ENCODE measurements at regions not wholly inside any gene's neighbourhood (a gene's known extent, or its start where the extent isn't known, plus 50 kb on each side); places are given as distances from the start of the nearest gene placed in this dataset.
"Not testable (repeated sequence)": the region's sequence is repeated elsewhere in the genome, so short reads cannot be mapped to it uniquely, and the experiment has no call there.

DNA sequence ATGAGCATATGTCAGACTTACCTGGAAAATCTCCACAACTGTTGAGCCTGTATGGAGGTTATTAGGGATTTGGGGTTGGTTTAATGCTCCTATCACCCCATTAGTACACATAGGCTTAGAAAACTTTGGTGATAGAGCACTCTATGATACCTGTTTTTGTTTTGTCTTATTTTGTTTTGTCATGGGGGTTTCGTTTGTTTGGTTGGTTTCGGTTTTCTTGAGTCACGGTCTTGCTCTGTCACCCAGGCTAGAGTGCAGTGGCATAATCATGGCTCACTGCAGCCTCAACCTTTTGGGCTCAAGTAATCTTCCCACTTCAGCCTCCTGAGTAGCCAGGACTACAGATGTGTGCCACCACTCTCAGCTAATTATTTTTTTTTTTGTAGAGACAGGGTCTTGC, 70.0 kb downstream of the MZT1 start:
- no peak for DNase-seq (ENCODE audit: low read depth, low spot score)

DNA sequence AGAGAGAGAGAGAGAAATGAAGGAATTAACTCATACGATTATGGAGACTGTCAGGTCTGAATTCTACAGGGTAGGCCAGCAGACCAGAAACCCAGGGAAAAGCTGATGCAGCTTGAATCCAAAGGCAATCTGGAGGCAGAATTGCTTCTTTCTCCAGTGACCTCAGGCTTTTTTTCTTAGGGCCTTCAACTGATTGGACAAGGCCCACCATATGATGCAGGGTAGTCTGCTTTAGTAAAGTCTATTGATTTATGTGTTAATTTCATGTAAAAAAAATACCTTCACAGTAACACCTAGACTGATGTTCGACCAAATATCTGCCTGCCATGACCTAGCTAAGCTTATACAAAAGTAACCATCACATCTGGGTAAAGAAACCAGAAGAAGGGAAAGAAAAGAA, 71.1 kb downstream of the MZT1 start:
- DNase-seq (ENCODE audit: low read depth, low spot score) = no peak

DNA sequence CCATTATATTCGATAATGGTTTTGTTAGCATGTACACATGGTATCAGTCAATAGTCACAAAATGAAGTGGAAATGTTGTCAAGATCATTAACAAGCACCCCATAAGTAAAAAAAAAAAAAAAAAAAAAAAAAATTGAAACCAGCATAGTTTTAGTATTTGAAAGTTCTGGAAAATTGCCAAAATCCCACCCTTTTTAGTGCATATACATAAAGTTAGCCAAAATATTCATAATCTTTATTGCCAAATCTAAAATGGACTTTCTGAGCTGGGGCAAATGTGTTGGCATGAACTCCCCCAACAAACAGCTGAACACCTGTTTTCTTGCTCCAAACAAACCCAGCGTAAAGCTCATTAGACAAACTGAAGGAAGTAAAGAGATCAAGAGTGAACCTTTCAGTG, 73.9 kb downstream of the MZT1 start:
- DNase-seq (ENCODE audit: low read depth, low spot score) = no peak

DNA sequence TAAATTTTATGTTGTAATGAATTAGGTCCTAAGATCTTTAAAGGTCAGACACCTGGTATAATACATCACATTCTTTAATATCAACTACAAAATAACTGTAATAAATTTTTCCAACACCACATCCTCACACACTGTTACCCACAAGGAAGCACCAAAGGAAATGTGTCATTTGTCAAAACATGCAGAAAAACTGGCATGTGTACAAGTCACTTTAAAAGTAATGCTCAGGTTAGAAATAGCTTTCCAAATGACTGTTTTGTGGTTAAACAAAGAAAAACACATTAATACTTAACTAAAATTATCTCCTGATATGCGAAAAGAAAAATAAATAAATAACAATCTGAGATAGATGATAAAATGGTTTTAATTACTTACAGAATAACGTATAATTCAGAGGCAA, 74.7 kb downstream of the MZT1 start:
- DNase-seq (ENCODE audit: low read depth, low spot score) = peak; percentile 23

DNA sequence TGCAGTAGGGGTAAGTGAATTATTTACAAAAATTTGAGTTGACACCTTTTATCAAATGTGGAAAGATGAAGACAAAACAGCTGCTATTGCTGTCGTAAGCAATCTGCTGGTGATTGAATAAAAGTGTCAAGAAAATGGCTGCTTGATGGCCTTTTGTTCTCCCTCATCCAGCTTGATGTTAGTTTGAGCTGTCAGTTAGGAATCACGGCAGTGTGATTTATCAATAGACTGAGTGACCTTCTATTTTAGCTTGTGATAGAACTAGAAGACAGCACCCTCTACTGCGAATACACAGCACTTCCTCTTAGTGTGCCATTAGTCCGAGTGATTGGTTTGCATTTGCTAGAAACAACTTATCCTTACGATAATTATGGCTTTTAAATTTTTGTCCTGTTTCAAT, 76.3 kb downstream of the MZT1 start:
- DNase-seq (ENCODE audit: low read depth, low spot score) = peak; percentile 42

DNA sequence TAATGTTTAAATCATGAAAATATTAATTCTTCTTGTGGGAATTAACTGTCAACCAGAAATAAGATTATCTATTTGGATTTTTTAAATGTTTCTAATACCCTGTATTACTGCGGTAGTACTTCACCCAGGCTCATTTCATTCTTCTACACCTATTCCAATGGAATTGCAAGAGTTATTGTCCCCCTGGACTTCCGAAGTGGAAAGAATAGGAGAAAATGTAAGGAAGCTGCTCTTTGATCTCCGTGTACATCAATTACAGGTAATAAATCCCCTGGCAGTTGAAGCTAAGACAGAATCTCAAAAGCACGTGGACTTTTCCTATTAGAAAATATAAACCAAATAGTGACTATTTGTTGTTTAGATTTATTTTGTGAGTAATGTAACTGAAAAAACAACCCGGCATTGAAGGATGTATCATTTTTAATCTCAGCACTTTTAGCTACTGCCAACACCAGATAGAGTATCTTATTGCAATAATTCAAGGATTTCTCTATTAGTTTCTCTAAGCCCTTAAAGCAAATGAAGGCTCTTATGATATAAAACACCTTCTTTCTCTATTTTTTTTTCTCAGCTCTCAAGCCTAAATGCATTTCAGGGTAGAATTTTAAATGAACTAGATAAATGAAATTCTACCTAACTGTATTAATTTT, 77.3 kb downstream of the MZT1 start:
- DNase-seq (ENCODE audit: low read depth, low spot score) = no peak

DNA sequence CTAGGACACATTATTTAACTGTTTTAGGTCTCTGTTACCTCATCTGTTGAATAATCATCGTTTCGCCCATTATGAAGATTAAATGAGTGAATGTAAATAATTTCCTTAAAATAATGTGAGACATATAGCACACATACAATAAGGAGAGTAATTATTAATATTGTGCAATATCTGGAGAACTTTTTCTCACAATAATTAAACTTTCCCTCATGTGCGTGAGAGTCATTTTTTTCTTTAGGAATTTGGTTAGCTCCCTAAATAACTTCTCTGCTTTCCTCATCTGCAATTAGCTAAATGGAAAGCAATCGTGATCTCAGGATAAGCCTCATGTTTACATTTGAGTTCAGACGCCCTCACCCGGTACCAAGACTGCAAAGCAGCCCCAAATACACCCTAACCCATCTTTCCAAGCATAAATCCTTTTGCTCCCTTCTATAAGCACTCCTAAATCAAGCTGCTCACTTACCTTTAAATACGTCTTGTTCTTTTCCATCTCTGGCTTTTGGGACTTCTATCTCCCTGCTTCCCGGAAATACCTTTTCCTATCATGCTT, 78.8 kb downstream of the MZT1 start:
- DNase-seq (ENCODE audit: low read depth, low spot score) = peak; percentile 11

DNA sequence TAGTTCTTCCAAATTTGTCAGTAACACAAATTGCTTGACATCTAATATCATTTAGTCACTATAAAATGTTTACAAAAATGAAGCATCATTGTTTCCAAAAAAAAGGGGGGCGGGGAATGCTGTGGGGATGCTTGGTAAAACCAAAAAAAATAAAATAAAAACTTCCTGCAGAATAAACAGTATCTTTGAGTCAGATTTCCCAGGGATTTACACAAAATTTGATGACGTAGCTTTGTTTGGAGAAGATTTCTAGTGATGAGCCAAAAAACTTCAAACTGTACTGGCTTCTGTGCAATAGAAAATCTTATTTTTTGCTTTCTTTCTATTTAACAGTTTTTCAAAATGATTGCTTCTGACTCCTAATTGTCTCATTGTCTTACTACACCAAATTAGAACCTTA, 80.0 kb downstream of the MZT1 start:
- DNase-seq (ENCODE audit: low read depth, low spot score) = no peak

DNA sequence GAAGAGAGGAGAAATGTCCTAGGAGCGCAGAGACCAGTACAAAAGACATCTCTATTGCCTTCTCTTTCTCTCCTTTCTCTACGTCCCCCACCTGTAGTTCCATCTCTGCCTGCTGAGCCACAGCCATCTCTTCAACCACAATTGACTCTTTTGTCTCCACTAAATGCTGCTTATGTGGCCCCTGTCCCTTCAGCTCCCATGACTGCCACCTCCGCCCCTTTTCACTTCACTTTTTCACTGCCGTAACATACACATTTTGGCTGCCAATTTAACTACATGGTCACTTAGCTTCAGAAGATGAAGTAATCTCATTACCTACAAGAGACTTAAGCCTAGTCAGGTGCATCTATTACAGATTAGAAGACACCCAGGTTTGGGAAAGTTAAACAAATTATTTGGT, 81.9 kb downstream of the MZT1 start:
- DNase-seq (ENCODE audit: low read depth, low spot score) = no peak

DNA sequence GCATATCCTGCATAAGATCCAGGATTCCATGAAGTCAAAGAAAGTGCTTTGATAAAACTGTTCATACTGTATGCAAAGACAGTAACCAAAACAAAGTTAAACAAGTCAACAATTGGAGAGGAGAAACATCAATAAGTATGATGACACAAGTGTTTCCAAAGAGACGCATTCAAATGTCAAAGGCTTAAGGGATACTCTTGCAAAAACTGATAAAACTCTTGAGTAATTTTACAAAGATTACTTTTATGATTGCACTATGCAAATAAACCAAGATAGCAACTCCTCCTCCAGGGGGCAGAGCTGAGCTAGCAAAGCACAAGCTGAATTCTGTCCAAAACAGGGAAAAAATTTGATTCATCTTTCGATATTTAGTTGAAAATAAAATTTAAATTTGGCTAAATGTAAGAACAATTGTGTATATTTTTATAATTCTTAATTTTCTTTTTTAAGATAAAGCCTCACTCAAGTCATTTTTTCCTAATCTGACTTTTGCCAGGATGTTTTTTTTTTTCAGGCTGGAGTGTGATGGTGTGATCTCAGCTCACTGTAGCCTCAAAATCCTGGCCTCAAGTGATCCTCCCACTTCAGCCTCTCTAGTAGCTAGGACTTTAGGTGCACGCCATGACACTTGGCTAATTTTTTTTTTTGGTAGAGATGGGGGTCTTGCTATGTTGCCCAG, 84.0 kb downstream of the MZT1 start:
- peak; percentile 34 for DNase-seq (ENCODE audit: low read depth, low spot score)

DNA sequence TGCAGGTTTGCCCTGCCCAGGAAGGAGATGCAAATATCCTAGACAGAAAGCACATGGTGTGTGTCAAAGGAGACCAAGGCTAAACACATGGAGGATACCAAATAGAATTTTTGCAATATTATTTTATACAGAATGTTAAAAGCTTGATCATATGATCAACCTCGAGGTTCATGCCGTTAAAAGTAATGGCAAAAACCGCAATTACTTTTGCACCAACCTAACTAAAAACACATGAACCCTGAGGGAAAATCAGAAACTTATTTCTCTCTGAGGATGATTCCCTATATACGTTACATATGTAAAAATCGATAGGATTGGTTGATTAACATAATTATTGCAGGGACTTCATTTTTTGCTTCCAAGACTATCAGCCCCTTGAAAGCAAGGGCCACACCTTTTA, 88.1 kb downstream of the MZT1 start:
- no peak for DNase-seq (ENCODE audit: low read depth, low spot score)

DNA sequence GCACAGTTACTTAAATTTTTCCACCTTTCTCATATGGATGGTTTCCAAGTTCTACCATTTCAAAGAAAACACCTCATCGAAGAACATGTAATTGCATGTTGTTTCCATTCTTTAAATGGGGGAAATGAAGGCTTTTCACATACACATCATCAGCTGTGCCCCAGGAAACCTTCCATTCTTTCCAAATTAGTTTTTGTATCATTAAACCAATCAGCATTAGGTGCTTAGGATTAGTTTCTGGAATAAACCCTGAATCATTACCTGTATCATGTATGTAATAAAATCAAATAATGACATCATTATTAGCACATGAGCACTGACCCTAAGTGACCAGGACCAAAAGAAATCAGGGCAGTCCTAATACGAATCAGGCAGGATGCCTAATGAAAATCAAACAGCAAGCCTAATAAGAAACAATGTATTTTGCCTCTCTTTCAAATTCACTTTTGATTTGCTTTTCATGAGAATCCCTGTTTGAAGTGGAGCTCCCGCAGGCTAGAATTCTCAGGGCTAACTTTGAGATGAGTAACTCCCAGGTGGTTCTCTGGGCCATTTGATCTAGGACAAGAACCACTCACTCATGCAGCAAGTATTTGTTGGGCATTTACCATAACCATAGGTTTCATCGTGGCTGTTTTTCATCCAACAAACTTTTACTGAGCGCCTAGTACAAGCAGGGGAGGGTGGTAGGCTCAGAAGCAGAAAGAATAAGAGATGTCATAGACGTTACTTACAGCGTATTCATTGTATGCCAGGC, 89.2 kb downstream of the MZT1 start:
- peak; percentile 24 for DNase-seq (ENCODE audit: low read depth, low spot score)

DNA sequence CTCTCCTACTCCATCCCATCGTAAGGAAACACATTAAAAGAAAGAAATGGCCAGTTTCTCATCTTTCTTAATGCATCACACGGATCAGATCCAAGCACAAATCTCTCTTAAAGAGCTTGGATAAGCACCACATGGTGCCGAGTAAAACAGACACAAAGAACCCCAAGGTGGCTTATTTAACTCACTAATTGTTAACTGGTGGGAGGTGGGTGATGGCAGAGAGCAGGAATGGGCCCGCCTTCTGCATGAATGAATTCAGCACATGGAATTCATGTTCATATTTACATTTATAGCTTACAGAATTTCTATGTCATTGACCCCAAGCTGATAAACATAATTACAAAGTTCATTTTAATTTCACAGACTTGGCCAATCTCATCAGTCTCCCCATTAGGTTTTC, 89.9 kb downstream of the MZT1 start:
- no peak for DNase-seq (ENCODE audit: low read depth, low spot score)

DNA sequence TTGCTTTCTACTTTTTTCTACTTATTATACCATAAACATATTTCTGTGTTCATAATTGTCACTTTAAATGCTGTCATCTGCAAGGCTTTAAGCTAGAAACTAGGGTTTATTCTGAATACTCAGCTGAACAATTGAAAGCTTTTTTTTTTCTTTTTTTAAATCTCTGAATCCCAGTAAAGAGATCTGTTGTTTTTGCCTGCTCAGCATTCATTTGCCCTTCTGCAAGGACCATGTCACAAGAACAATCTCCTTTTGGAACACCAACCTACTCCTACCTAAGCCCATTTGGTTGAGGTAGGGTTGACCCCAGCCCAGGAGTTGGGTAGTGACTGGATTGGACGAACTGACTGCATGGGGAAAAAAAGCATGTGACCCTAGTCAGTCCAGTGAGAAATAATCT, 92.6 kb downstream of the MZT1 start:
- no peak for DNase-seq (ENCODE audit: low read depth, low spot score)

DNA sequence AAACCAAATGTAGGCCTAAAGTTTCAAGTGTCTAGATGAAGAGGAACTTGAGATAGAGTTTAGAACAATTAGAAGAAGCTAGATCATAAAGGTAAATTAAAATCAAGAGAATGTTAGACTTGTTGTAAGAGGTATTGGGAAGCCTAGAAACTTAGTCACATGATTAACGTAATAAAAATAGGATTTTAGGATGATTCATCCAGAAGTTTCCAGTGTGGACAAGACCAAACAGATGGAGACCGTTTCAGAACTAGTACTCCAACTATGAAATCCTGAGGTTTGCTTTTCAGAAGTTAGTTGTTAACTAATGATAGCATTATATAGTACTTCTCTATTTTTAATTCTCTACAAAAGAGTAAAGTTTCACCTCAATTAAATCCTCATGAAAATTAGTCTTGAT, 104.9 kb downstream of the MZT1 start:
- DNase-seq (ENCODE audit: low read depth, low spot score) = no peak

DNA sequence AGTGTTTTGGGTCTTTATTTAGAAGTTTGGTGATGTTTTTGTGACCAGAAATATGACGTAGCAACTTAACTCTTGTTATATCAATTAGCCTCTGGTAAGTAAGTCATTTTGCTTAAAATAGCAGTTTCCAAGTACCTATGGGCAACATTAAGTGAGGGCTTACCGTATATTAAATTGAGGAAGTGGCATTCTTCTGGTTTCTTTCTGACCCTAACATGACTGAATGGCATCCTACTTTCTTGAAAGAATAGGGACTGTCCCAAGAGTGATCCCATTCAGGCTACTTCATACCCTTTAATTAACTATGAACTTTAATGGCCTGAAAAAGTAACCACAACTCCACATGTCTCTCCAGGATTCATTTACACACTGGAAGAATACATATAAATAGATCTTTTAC, 106.6 kb downstream of the MZT1 start:
- no peak for DNase-seq (ENCODE audit: low read depth, low spot score)

DNA sequence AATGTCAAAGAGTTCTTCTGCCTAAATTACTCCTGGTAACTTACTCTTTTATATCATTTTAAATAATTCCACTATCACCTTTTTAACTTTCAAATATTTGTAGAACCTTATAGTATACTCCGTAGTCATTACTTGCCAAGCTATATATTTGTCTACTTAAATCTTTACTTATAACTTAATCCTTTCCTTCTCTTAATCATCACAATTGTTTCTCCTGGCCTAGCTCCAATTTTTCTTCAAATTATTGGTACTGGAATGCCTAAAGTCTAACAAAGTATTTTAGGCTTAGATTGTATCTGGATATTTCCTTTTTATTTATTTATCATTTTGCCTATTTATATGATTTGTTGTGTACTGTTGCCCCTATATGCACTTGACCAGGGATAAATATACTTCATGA, 109.5 kb downstream of the MZT1 start:
- no peak for DNase-seq (ENCODE audit: low read depth, low spot score)

DNA sequence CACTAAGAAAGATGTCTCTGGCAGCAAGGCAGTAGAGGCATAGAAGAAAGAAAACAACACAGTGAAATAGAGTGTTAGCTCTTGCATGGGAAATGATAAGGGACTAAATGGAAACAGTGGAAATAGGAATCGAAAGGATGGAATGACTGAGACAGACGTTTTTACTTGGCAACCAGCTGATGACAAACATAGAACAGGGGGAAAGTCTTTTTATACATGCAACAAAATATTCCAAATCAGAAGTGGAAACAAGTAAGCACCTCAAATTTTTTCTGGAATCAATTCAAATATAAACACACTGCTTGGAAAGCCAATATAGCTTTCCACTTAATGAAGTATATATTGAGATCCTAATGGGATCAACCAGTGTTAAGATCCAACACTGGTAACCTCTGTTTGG, 110.2 kb downstream of the MZT1 start:
- no peak for DNase-seq (ENCODE audit: low read depth, low spot score)

DNA sequence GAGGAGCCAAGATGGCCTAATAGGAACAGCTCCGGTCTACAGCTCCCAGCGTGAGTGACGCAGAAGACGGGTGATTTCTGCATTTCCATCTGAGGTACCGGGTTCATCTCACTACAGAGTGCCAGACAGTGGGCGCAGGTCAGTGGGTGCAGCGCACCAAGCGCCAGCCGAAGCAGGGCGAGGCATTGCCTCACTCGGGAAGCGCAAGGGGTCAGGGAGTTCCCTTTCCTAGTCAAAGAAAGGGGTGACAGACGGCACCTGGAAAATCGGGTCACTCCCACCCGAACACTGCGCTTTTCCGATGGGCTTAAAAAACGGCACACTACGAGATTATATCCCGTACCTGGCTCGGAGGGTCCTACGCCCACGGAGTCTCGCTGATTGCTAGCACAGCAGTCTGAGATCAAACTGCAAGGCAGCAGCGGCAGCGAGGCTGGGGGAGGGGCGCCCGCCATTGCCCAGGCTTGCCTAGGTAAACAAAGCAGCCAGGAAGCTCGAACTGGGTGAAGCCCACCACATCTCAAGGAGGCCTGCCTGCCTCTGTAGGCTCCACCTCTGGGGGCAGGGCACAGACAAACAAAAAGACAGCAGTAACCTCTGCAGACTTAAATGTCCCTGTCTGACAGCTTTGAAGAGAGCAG, 117.1 kb downstream of the MZT1 start:
- DNase-seq (ENCODE audit: low read depth, low spot score) = not testable (repeated sequence)

DNA sequence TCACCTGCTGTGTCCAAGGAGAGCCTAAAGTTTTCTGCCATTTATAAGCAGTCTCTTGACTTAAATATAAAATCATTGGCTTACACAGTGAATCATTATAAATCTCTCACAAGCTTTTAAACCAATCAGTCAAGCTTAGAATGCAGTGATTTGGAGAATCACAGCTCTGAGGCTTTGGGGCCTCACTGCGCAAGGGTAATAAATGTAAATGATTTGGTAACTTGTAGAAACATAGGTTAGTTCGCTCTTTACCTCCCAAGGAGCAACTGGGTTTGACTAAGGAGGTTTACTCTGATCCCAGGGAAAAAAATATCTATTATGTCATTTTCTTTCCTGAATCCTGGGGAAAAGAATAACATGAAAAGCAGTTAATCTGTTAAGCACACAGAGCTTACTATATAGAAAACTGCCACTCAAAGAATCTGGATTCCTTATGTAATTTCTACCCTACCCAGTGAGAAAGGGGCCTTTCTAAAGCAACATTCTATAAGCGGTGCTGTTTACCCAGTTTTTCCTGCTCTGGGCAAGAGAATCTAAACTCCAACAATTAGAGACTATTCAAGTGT, 128.2 kb downstream of the MZT1 start:
- DNase-seq (ENCODE audit: low read depth, low spot score) = no peak

DNA sequence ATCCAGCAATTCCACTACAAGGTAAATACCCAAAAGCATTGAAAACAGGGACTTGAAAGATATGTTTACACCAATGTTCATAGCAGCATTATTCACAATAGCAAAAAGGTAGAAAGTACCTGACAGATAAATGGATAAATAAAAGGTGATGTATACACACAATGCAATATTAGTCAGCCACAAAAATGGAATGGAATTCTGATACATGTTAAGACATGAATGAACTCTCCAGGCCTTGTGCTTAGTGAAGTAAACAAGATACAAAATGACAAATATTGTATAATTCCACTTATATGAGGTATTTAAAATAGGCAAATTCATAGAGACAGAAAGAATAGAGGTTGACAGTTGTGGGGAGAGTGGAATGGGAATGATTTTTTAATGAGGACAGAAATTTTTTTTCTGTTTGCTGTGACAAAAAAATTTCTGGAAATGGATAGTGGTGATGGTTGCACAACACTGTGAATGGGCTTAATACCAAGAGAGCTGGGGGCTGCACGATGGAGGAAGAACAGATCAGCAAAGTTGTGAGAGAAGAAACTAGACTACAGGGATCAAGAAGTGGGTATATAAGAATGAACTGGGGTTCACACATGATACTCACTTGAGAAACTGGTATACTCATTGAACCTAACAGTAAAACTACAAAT, 137.2 kb downstream of the MZT1 start:
- DNase-seq (ENCODE audit: low read depth, low spot score) = no peak
